ENCODE measurements at regions not wholly inside any gene's neighbourhood (a gene's known extent, or its start where the extent isn't known, plus 50 kb on each side); places are given as distances from the start of the nearest gene placed in this dataset.
"Not testable (repeated sequence)": the region's sequence is repeated elsewhere in the genome, so short reads cannot be mapped to it uniquely, and the experiment has no call there.

- DNase-seq = no peak
Measured at GRCh38 chr3:118245312-118245711, 789.3 kb downstream of the IGSF11 start.

DNA sequence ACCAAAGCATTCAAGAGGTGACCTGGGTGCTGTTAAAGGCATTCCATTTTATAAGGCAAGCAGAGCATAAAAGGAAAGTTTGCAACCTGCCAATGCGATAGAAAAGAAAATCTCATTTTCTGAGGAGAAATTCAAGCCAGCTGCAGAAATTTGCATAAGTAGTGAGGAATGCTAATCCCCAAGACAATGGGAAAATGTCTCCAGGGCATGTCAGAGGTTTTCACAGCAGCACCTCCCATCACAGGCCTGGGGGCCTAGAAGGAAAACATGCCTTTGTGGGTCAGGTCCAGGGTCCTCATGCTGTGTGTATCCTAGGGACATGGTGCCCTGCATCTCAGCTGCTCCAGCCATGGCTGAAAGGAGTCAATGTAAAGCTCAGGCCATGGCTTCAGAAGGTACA lies 775.8 kb downstream of the IGSF11 start:
- not testable (repeated sequence) for DNase-seq

GRCh38 chr3:118262800-118263402 lies 771.7 kb downstream of the IGSF11 start:
- no peak for DNase-seq

DNA sequence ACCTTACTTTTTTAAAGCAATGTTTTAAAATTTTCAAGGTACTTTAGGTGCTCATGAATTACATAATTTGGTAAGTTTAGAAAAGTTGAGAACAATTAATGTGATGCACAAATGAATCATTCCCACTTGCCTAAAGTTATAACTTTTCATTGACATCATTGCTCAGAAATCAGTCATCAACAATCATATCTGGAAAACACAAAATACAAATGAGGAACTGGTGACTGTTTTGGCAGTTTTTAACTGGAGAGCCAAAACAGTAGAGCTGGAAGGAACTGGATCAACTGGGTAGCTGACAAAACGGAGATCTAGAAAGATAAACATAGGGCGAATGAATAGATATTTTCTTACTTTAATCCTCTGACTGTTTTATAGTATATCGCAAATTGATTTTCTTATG lies 767.1 kb downstream of the IGSF11 start:
- no peak for DNase-seq

GRCh38 chr3:118269537-118270125 lies 765.0 kb downstream of the IGSF11 start:
- no peak for DNase-seq

DNA sequence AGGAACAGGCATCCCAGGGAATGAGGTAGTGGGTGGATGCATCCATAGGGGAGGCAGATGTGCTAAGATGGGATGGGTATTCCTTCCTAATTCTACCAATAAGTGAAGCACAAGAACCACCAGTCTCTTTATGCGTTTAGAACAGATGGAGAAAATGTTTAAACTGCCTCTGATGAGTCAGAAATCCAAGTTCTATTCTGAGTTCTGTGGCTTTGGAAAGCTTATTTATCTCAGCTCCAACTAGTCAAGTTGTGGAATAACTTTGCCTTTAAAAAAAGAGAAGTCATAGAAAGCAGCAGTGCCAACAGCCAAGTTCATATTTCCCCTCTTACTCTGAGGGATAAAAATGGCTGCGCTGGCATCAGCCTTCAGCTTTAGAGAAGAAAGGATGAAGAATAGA lies 761.7 kb downstream of the IGSF11 start:
- DNase-seq = no peak

DNA sequence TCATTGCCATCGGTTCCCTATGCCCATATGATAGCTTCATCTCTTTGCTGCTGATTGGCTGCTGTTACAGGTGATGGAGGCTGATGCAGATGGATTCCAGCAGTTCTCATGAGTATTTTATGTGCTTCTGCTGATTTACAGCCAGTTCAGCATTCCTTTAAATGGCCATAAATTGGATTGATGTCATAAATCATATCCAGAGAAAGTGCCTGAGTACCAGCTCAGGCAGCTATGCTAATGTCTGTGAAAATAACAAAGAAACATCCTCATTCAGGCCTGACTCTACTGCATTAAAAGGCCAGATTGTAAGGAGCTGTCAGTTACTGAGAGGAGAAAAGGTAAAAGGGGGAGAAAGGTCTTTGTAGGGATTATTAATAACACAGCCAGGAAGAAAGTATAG lies 756.8 kb downstream of the IGSF11 start:
- no peak for DNase-seq

- no peak for DNase-seq
Measured at GRCh38 chr3:118292841-118293240, 741.8 kb downstream of the IGSF11 start.

DNA sequence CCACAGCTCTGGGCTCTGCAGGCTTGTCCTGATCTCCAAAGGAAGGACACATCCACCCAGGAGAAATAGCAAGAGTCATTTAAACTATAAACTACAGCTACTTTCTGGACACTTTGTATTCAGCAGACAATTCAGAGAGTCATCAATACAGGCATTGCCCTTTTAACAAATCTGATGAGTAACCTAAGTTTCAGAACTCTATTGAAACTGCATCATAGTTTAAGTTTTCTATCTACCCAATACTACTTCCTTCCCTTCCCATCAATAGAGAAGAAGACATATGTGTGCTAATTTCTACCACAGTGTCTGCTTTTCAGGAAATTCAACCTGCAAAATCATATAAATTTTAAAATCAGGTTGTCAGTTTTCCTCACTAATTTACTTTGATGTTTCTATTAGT lies 736.5 kb downstream of the IGSF11 start:
- no peak for DNase-seq

DNA sequence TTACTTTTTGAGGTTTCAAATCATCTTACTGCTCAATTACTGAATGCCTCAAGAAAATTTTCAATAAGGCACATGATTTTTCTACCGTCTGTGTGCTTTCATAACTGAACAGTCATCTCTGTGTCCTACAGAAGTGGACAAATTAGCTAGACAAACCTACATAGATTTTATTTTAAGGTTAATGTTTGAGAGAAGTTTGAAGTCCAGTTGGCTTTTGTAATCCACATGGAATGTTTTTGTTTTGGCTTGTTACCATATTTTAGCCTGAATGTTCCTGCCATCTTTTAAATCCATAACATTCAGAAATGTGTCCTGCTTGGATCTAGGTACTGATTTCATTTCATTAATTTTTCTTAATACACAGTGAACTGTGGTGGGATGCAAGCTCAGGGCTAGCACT lies 730.1 kb downstream of the IGSF11 start:
- DNase-seq = no peak

DNA sequence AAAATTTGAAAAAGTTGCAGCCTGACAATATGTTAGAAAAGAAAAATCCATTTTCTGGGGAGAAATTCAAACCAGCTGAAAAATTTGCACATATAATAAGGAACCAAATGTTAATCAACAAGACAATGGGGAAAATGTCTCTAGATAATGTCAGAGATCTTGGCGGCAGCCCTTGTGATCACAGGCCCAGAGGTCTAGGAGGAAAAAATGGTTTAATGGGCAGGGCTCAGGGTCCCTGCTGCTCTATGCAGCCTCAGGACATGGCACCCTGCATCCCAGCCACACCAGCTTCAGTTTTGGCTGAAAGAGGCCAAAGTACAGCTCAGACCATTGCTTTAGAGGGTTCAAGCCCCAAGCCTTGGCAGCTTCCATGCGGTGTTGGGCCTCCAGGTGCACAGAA lies 701.9 kb downstream of the IGSF11 start:
- no peak for DNase-seq

DNA sequence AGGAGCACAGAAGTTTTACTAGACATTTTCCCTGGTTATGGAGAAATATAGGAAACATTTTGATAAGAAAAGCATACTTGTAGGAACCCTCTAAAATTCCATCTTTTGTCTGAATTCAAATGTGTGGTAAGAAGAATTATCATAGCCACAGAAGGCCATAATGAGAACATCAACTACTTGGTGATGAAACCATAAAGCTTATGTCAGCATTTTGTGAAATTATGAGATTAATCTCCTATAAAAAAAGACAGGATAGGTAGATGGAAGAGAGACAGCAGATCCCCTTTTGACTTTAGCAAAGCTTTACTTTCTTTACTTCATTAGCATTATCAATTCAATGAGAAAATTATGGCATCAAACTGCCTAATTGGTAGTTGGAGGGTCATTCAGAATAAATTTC lies 697.0 kb downstream of the IGSF11 start:
- DNase-seq = no peak

GRCh38 chr3:118347396-118348168 lies 687.1 kb downstream of the IGSF11 start:
- DNase-seq = no peak

GRCh38 chr3:118348169-118348557 lies 686.5 kb downstream of the IGSF11 start:
- no peak for DNase-seq

DNA sequence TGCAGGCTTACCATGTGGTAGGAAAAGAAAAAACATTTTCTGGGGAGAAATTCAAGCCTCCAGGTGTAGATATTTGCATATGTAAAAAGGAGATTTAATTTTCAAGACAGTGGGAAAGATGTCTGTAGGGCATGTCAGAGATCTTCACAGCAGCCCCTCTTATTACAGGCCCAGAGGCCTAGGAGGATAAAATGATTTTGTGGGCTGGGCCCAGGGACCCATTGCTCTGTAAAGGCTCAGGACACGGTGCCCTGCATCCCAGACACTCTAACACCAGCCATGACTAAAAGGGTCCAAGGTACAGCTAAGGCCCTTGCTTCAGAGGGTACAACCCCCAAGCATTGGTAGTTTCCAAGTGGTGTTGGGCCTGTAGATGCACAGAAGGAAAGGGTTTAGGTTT lies 680.1 kb downstream of the IGSF11 start:
- DNase-seq = no peak

- DNase-seq = no peak
Measured at GRCh38 chr3:118369892-118370491, 664.7 kb downstream of the IGSF11 start.

- DNase-seq = no peak
Measured at GRCh38 chr3:118380576-118380975, 654.1 kb downstream of the IGSF11 start.

DNA sequence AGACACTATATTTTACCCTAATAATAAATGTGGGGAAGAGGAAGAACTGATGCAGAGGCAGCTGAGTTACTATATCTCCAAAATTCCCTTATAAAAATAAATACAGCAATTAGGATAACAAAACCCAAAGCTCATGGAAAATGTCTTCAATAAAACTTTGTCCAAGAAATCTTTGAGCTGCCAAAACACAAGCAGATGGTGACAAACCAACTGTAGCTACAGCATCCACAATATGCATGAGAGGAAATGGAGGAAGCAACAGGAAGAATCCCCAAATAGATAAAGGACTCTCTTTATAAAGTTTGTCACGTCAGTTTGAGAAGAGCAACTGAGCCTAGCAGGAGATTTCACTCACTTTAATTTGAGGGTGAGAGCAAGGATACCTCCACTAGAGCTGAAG lies 638.2 kb downstream of the IGSF11 start:
- DNase-seq = no peak

GRCh38 chr3:118400086-118400485 lies 634.6 kb downstream of the IGSF11 start:
- DNase-seq = no peak

DNA sequence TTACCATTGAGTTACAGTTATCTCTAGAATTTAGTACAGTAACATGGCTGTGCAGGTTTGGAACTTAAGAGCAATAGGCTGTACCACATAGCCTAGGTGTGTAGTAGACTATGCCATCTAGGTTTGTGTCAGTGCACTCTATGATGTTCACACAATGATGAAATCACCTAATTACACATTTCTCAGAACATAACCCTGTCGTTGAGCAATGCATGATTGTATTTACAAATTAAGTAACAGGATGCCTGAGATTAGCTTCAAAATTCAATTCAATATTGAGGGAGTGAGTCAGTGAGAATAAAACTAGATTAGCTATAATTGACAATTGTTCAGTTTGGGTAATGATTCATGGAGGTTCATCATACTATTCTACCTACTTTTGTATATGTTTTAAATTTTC lies 633.8 kb downstream of the IGSF11 start:
- DNase-seq = no peak

- no peak for DNase-seq
Measured at GRCh38 chr3:118401887-118402286, 632.8 kb downstream of the IGSF11 start.

DNA sequence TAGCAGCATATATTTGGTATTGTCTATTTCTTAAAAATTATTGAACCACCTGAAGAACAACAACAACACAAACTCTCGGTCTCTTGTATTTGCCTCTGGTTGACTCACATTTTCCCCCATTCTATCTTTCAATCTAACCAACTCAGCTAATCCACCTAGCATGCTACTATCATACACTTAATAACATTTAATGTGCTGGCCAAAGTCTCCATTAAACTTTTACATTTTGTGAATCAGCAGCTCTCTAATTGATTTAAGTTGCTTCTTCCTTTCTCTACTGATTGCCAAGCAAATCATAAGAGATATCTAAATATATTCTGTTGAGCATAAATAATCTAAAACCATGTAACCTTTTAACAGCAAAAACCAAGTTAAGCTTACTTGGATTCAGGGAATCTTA lies 631.7 kb downstream of the IGSF11 start:
- no peak for DNase-seq

- DNase-seq = no peak
Measured at GRCh38 chr3:118406562-118406961, 628.1 kb downstream of the IGSF11 start.

GRCh38 chr3:118408431-118408830 lies 626.2 kb downstream of the IGSF11 start:
- no peak for DNase-seq
